Karpas-422 (cell line): ENCODE measurements at regions not wholly inside any gene's neighbourhood (a gene's known extent, or its start where the extent isn't known, plus 50 kb on each side); places are given as distances from the start of the nearest gene placed in this dataset.

Source experiments
- DNase-seq: peaks from one replicate; pipeline ENCODE4 v3.0.0-alpha.2; 2015
- H2AFZ ChIP-seq: fragments of 200-600 bp; sonication (generic); 2 replicates; pipeline ENCODE4 v1.6.1; 2014; ENCODE audit warnings: antibody characterized with exemption, low read length, mixed read lengths
- H3K27ac ChIP-seq: fragments of 200-600 bp; sonication (generic); 2 replicates; pipeline ENCODE4 v1.5.1; 2014; ENCODE audit warnings: mild to moderate bottlenecking, low read length, moderate library complexity
- H3K27me3 ChIP-seq: fragments of 200-600 bp; sonication (generic); 2 replicates; pipeline ENCODE4 v1.6.1; 2014; ENCODE audit warnings: low read length, mixed read lengths
- H3K36me3 ChIP-seq: fragments of 200-600 bp; sonication (generic); 2 replicates; pipeline ENCODE4 v1.6.1; 2014; ENCODE audit warnings: low read length, mixed read lengths; ENCODE audit not compliant: insufficient read depth
- H3K4me1 ChIP-seq: fragments of 200-600 bp; sonication (generic); 2 replicates; pipeline ENCODE4 v1.6.1; 2014; ENCODE audit warnings: mild to moderate bottlenecking, low read length, mixed read lengths
- H3K4me2 ChIP-seq: fragments of 200-600 bp; sonication (generic); 2 replicates; pipeline ENCODE4 v1.6.1; 2014; ENCODE audit warnings: low read length, low read depth, mild to moderate bottlenecking; ENCODE audit not compliant: poor library complexity, severe bottlenecking
- H3K4me3 ChIP-seq: fragments of 200-600 bp; sonication (generic); 2 replicates; pipeline ENCODE4 v1.5.1; 2014; ENCODE audit warnings: mild to moderate bottlenecking, antibody characterized with exemption, low read length, mixed read lengths
- H3K79me2 ChIP-seq: fragments of 200-600 bp; sonication (generic); 2 replicates; pipeline ENCODE4 v1.6.1; 2014; ENCODE audit warnings: mild to moderate bottlenecking, low read length, mixed read lengths
- H3K9ac ChIP-seq: fragments of 200-600 bp; sonication (generic); 2 replicates; pipeline ENCODE4 v1.6.0; 2014; ENCODE audit warnings: low read length
- H3K9me2 ChIP-seq: fragments of 200-600 bp; sonication (generic), shearing (Covaris generic); replicated peaks from 2 replicates; pipeline ENCODE4 v1.6.0; 2014; ENCODE audit warnings: mild to moderate bottlenecking, low read length, moderate library complexity; ENCODE audit not compliant: insufficient read depth
- H3K9me3 ChIP-seq: fragments of 300-700, 200-600 bp; sonication (generic); 2 replicates; pipeline ENCODE4 v1.6.1; 2014; ENCODE audit warnings: low read length, mixed read lengths
- H4K20me1 ChIP-seq: fragments of 200-600 bp; sonication (generic); 2 replicates; pipeline ENCODE4 v1.6.1; 2014; ENCODE audit warnings: mild to moderate bottlenecking, antibody characterized with exemption, low read length, low read depth; ENCODE audit not compliant: insufficient read depth

DNA sequence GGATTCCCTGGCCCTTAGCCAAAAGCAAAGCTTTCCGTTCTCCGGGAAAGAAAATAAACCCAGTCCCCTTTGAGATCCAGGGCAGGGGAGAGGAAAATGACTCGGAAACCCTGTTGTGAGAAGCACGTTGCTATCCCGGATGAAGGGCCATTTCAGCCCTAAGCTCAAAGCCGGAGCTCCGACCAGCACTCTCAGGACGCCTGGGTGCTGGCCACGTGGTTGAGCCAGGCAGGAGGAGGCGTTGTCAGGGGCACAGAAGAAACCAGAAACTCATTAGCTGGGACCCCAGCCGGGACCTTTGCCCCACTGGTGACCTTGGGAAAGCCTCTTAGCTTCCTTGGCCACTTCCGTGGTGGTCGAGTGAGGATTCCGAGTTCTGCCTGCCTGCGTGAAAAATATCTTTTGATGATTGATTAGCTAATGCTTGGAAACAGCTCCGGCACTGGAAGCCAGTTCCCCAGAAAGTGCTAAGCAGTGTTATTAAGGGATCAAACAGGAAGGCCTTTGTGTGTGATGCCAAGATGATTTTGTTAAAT, 57.6 kb upstream of the FZD10 start:
- Histone ChIP-seq H3K36me3 (no peaks in the 10 kb centered on the region), H4K20me1 (no peaks in the 10 kb centered on the region), H3K4me1 (no peaks in the 10 kb centered on the region), H3K9ac (no peak overlapping the region), H3K27me3 (no peaks in the 10 kb centered on the region), H3K4me2 (no peak overlapping the region), H3K9me2 (no peaks in the 10 kb centered on the region), H3K9me3 (no peaks in the 10 kb centered on the region), H3K79me2 (no peaks in the 10 kb centered on the region), H3K4me3 (no peak overlapping the region), H2AFZ (no peak overlapping the region), H3K27ac (no peak overlapping the region)
- DNase-seq, result no peak

DNA sequence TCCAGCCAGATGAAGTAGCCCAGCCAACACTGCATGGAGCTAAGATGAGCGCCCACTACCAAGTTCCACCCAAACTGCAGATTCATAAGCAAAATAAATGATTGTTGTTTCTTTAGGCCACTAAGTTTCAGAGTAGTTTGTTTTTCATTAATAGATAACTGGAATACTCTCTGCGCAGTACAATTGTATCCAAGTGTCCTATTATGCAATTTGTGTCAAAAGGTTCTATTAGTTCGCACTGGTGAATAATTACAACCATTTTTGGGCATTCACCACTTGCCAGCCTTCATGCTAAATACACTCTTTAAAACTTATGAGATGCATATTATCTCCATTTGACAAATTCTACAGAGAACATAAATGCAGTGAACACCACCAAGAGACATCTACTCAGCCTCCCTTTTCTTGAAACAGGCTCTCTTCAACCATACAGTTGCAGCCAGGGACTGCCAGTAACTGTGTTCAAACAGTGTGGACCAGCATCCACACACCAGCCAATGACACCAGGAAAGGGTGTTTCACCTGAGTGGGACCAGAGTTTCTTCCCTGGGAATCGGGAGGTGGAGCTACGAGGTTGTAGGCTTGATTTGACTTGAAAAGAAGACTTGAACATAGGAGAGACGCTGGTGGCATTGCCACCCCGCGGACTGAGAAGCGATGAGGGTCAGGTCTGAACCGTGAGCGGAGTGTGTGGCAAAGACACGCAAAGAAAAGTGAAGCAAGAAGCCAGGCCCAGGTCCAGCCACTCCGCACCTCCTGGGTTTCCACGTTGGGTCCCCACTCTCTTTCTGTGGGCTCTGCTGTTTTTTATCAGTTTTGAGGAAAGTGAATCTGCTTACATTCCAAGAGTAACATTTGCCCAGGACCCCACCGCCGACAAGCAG, 53.0 kb upstream of the FZD10 start:
- H4K20me1 ChIP-seq, result no peaks in the 10 kb centered on the region
- no peaks in the 10 kb centered on the region for H3K9me2 ChIP-seq
- no peak for DNase-seq
- H3K9me3 ChIP-seq, result no peaks in the 10 kb centered on the region
- H3K9ac ChIP-seq, result no peak overlapping the region
- no peak overlapping the region for H3K27ac ChIP-seq
- H3K4me3 ChIP-seq, result no peak overlapping the region
- H2AFZ ChIP-seq, result no peak overlapping the region
- no peaks in the 10 kb centered on the region for H3K4me1 ChIP-seq
- no peaks in the 10 kb centered on the region for H3K27me3 ChIP-seq
- no peaks in the 10 kb centered on the region for H3K36me3 ChIP-seq
- no peaks in the 10 kb centered on the region for H3K79me2 ChIP-seq
- H3K4me2 ChIP-seq, result no peak overlapping the region

DNA sequence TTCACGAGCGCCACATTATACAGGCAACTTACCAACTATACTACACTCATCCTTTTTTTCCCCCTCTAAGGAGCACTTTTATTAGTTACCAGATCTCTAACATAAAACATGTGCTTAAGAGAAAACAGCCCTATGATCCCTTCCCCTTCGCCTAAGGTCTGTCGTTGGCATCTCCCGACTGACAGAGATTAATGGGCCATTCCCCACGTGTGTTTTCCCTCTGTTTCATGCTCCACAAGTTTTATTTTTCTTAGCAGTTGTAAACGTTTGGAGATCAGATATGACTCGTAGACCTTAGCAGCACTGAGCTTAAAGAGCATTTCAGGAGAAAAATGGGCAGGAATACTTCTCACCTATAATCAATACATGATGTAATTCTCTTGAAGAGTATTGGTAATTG, 51.4 kb upstream of the FZD10 start:
- no peak overlapping the region for H3K27ac ChIP-seq
- H3K4me2 ChIP-seq, result no peak overlapping the region
- H3K36me3 ChIP-seq, result no peaks in the 10 kb centered on the region
- no peak overlapping the region for H3K9ac ChIP-seq
- no peaks in the 10 kb centered on the region for H3K79me2 ChIP-seq
- H3K27me3 ChIP-seq, result no peaks in the 10 kb centered on the region
- H4K20me1 ChIP-seq, result no peaks in the 10 kb centered on the region
- no peak for DNase-seq
- no peaks in the 10 kb centered on the region for H3K9me3 ChIP-seq
- no peaks in the 10 kb centered on the region for H3K4me1 ChIP-seq
- no peaks in the 10 kb centered on the region for H3K9me2 ChIP-seq
- H3K4me3 ChIP-seq, result no peak overlapping the region
- no peak overlapping the region for H2AFZ ChIP-seq

DNA sequence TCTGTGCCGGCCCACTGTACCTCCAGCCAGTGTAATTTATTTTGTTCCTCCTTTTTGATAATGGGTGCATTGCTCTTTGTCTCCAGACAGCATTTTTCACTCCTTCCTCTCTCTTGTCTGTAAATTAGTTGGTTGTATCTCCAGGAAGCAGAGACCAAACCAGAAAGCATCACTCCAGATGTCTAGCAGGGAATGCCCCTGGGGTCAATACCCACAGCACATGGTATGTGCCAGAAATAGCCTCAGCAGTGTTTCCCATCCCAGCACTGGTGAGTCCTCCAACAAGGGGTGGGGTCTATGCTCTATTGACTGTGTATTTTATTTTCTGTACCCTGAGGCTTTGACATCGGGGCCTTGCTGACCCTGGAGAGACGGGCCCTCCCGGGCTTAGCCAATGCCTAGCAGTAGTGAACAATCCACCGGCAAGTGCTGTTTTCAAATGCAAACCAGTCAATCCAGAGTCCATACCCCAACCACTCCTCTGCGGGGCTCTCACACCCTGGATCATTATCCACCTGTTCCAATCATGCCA, 50.2 kb upstream of the FZD10 start:
- Histone ChIP-seq H2AFZ (no peak overlapping the region), H3K27ac (no peak overlapping the region), H3K79me2 (no peaks in the 10 kb centered on the region), H3K4me1 (no peaks in the 10 kb centered on the region), H4K20me1 (no peaks in the 10 kb centered on the region), H3K9me3 (no peaks in the 10 kb centered on the region), H3K9ac (no peak overlapping the region), H3K36me3 (no peaks in the 10 kb centered on the region), H3K27me3 (no peaks in the 10 kb centered on the region), H3K4me3 (no peak overlapping the region), H3K4me2 (no peak overlapping the region), H3K9me2 (no peaks in the 10 kb centered on the region)
- DNase-seq, result no peak
